ENCODE measurements at regions not wholly inside any gene's neighbourhood (a gene's known extent, or its start where the extent isn't known, plus 50 kb on each side); places are given as distances from the start of the nearest gene placed in this dataset.

GRCh38 chr10:111590703-111591102, 513.9 kb downstream of the ADRA2A start:
- TF ChIP-seq POLR2A (IDR thresholded peaks at IDR 0.05) (no peak), CTCF (IDR thresholded peaks at IDR 0.05) (no peak), POLR2AphosphoS5 (IDR thresholded peaks at IDR 0.05) (no peak)

All from upper lobe of left lung (tissue), 4 donors.